C1 segment of cervical spinal cord (tissue), 14 donors: ENCODE measurements at regions not wholly inside any gene's neighbourhood (a gene's known extent, or its start where the extent isn't known, plus 50 kb on each side); places are given as distances from the start of the nearest gene placed in this dataset.

Source experiments
- DNase-seq, 14 donors: peaks; one replicate each; lab custom pipeline; 2025; lab: John Stamatoyannopoulos, UW

DNA sequence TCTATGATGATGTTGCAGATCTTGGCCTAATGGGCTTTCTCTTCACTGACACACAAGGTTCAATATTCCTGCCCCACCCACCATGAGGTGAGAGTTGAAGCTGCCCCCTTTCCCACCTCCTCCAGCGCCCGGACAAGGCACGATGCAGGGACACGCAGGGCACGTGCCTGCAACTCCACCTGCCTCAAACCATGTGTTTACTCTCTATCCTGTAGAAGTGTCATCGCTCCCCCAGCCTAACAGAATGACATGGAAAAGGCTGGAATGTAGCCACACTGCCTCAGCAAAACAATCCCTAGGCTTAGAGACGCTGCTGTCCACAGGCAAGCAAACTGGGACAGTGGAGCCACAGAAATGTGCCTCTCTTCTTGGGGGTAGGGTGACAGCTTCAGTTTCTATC lies 92.9 kb upstream of the SOD1 start:
- DNase-seq, result peak in 2 of 14 donors; percentile 4 to 8

GRCh38 chr21:31566064-31566463 lies 93.4 kb upstream of the SOD1 start:
- peak in 1 of 14 donors; percentile 50 for DNase-seq

GRCh38 chr21:31564439-31564838 lies 95.1 kb upstream of the SOD1 start:
- no peak for DNase-seq

- DNase-seq, result no peak
These were observed 99.0 kb upstream of the SOD1 start for GRCh38 chr21:31560479-31560878.

DNA sequence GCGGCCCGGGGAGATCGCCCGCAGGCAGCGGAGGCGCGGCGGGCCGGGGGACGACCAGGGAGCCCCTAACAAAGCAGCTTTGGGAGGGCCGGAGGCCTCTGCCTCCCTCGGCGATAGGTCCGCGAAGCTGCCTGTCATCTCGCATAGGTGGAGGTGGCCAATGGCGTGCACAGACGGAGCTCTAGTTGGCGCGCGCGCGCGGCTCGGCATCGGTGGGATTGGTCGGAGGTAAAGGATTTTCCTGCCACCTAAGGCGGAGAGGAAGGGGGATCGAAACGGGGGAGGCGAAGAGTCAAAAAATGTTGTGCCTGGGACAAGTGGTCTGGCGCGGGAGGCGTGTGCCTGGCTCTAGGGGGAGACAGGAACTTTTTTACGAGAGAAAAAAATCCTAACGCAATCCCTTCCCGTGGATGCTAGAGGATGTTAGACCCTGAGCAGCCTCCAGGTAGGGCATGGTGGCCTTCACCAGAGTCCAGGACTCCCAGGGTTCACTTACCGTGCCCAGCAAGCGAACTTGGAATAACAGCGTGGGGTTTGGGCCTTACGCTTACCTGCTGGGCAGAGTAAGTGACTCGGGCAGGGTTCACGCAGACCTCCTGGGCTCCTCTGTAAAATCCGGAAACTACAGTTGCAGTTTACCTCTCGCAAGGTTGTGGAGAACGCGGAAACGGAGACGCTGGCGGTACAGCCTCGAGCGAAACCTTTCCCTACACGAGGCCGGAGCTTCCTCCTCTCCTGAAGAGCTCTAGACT lies 99.9 kb upstream of the SOD1 start:
- DNase-seq, result peak; percentile 44 to 97 (median 92)

- DNase-seq, result peak; percentile 44 to 97 (median 92)
These were observed 100.5 kb upstream of the SOD1 start for GRCh38 chr21:31558962-31559367.

- peak in 8 of 14 donors; percentile 46 to 84 (median 68) for DNase-seq
These were observed 101.1 kb upstream of the SOD1 start for GRCh38 chr21:31558189-31558961.

GRCh38 chr21:31557421-31558188 lies 101.9 kb upstream of the SOD1 start:
- DNase-seq, result peak in 2 of 14 donors; percentile 32 to 39

- DNase-seq, result no peak
These were observed 102.8 kb upstream of the SOD1 start for GRCh38 chr21:31556662-31557061.

GRCh38 chr21:31555741-31556191 lies 103.7 kb upstream of the SOD1 start:
- DNase-seq, result no peak

DNA sequence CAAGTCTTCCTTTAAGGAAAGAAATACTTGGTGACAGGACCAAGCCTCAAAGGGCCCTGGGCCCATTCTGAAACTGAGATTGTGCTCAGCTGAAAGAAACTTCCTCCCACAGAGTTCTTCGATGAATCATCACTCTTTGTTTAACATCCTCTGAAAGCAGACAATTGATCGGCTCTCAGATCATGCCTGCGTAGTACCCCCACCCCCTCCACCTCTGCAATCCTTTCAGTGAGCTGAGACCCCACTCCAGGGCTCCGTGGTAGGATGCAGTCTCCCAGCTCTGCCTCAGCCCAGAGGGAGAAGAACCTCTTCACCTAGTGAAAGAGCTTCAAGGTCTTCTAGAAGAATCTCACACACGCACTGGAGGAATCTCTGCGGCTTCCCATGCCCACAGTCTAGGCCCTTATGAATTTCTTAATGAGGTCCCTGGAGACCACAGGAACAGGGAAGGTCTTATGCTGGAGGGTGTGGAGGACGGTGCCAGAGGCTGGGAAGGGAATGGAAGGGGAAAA lies 104.9 kb upstream of the SOD1 start:
- peak in 2 of 14 donors; percentile 8 to 21 for DNase-seq

DNA sequence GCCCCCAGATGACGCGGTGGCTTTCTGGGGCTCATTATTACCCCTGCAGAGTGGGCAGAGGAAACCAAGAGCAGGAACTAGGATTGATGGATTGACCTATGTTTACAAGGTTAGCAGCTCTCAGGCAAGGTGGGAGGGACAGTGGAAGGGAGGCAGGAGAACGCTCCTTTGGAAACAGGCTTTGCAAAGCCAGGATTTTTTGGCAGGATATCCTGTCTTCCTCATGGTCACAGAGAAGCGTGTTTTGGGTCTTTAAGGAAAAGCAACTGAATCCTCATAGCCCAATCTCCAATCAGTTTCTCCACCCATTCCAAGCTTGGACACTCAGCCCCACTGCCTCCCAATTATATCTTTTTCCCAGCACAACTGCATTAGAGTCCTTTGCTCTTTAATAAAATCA lies 105.6 kb upstream of the SOD1 start:
- DNase-seq, result no peak

GRCh38 chr21:31553461-31553860 lies 106.0 kb upstream of the SOD1 start:
- DNase-seq, result no peak

DNA sequence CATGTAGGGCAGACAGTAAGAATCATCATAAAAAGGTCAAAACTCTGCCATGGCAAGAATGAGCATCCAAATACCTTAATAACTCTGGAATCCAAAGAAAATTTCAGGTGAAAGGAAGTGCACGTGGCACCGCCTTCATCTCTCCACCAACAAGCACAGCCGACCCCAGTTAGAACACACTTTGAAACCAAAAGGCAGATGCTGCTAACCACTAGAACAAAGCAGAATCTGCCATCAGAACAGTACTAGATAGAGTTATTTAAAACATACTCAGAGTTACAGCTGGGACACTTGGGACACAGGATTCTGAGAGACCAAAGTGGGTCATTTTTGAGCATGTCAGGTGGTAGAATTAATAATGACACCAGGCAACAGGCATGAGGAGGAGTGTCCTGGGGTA lies 106.7 kb upstream of the SOD1 start:
- DNase-seq, result no peak

DNA sequence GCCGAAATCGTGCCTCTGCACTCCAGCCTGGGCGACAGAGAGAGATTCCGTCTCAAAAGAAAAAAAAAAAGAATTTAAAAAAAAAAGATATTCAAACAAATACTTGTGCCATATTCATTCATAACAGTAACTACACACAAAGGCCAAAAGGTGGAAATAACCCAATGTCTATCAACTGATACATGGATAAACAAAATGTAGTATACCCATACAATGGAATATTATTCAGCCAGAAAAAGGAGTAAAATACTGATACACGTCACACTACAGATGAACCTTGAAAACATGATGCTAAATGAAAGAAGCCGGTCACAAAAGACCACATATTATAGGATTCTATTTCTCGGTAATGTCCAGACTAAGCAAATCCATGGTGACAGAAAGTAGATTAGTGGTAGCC lies 109.4 kb upstream of the SOD1 start:
- DNase-seq, result no peak

DNA sequence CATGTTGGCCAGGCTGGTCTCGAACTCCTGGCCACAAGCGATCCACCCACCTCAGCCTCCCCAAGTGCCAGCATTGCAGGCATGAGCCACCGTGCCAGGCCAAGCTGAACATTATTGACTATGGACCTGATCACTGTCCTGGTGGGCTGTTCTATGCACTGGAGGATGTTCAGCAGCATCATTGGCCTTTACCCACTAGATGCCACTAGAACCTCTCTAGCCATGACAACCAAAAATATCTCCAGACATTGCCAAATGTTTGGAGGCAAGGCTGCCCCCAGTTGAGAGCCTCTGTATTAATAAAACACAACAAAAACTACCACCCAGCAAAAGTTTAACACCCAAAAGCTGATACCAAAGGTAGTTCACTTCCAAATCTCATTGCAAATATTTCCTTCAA lies 110.8 kb upstream of the SOD1 start:
- DNase-seq, result no peak

DNA sequence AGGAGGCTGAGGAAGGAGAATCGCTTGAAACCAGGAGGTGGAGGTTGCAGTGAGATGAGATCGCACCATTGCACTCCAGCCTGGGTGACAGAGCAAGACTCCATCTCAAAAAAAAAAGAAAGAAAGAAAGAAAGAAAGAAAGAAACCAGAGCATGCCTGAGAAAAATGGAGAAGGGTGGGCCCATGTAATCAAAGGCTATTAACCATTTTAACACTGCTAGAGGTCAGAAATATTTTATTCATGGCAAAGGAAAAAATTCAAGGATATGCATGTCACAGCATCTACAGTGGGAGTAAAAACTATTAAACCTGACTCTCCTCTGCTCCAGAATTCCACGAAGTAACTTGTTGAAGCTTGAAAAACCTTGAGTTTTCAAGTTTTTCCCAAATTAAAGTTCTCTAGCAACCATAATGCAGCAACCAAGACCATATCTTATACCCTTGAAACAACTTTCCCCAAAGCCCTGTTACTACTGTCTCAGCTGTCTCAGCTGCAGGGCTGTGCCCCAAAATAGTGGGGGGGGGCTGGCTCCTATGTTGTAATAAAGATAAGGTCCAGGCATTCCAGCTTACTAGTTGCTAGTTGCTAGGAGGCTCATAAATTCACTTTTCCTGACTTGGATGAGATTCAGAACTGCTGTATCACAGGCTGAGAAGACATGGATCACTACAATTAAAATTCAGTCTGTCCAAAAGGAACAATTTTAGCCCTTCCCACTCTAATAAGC lies 112.9 kb upstream of the SOD1 start:
- no peak for DNase-seq

GRCh38 chr21:31545036-31545435 lies 114.5 kb upstream of the SOD1 start:
- DNase-seq, result no peak

- DNase-seq, result peak in 1 of 14 donors; percentile 44
These were observed 116.3 kb upstream of the SOD1 start for GRCh38 chr21:31543191-31543590.

DNA sequence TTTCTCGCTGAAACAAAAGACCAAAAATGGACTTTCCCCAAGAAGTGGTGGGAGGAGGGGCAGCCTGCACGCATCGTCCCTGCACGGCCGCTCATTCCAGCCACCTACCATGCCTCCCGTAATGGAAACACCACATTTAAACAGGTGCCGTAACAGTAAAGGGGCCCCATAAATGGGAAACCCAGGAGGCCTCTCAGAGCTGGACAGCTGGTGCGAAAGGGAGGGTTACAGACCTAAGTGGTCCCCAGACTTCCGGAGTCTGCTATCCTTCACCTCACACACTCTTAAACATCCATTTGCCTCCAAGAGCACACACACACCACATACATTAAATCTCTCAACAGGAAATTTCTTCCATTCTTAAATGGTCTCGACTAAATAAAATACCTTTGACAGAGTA lies 120.7 kb upstream of the SOD1 start:
- no peak for DNase-seq

DNA sequence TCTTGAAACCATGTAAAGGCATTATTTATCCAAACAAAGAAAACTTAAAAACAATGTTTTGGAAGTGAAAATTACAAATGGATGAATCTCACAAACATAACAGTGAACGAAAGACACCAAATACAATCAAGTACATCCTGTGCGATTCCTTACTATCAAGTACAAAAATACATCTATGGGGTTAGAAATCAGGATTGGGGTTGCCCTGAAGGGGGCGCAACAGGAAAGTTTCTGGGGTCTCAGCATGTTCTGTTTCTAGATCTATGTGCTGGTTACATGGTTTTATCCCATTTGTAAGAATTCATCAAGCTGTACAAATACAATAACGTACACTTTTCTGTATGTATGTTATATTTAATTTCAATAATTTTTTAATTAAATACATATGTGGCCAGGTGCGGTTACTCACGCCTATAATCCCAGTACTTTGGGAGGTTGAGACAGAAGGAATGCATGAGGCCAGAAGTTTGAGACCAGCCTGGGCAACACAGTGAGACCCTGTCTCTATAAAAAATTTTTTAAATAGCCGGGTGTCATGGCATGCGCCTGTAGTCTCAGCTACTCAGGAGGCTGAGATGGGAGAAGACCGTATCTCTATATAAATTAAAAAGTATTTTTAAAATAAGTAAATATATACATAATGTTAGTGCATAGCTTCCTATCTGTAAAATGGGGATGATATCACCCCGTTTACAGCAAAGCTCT lies 121.5 kb upstream of the SOD1 start:
- DNase-seq, result no peak
